ENCODE measurements at regions not wholly inside any gene's neighbourhood (a gene's known extent, or its start where the extent isn't known, plus 50 kb on each side); places are given as distances from the start of the nearest gene placed in this dataset.

GRCh38 chr5:5708367-5708919, 286.0 kb downstream of the ICE1 start:
- Histone ChIP-seq H4K20me1 (ENCODE audit: insufficient read depth, low read length) (no peaks in the 10 kb centered on the region), H3K4me3 (ENCODE audit: low read depth, low read length, poor library complexity, severe bottlenecking) (no peak overlapping the region), H3K79me2 (ENCODE audit: insufficient read depth, low read length) (no peaks in the 10 kb centered on the region), H3K9ac (ENCODE audit: low read length) (no peak overlapping the region), H3K4me2 (ENCODE audit: low read length) (no peak overlapping the region), H3K4me1 (ENCODE audit: insufficient read depth, low read length, severe bottlenecking) (no peaks in the 10 kb centered on the region), H2AFZ (ENCODE audit: low read length) (no peak overlapping the region), H3K9me3 (ENCODE audit: low read length) (no peaks in the 10 kb centered on the region; the same call in 1 of the 2 replicates), H3K36me3 (ENCODE audit: insufficient read depth, low read length) (no peaks in the 10 kb centered on the region), H3K27me3 (ENCODE audit: insufficient read depth, low read length) (no peaks in the 10 kb centered on the region), H3K27ac (ENCODE audit: low read depth, low read length, poor library complexity, severe bottlenecking) (no peak overlapping the region), H3F3A (ENCODE audit: insufficient read depth, low read length) (no peaks in the 10 kb centered on the region), H3K9me2 (ENCODE audit: low read depth, low read length) (no peaks in the 10 kb centered on the region)
- TF ChIP-seq EZH2 (IDR thresholded peaks at IDR 0.05; ENCODE audit: borderline replicate concordance, low read length) (no peak), CTCF (IDR thresholded peaks at IDR 0.05; ENCODE audit: low read length) (no peak)

GRCh38 chr5:5705010-5705409, 282.5 kb downstream of the ICE1 start:
- Histone ChIP-seq H3K4me2 (ENCODE audit: low read length) (no peak overlapping the region), H3K36me3 (ENCODE audit: insufficient read depth, low read length) (no peaks in the 10 kb centered on the region), H3K9me3 (ENCODE audit: low read length) (no peaks in the 10 kb centered on the region; the same call in 1 of the 2 replicates), H3K4me3 (ENCODE audit: low read depth, low read length, poor library complexity, severe bottlenecking) (no peak overlapping the region), H3F3A (ENCODE audit: insufficient read depth, low read length) (no peaks in the 10 kb centered on the region), H3K9me2 (ENCODE audit: low read depth, low read length) (no peaks in the 10 kb centered on the region), H3K4me1 (ENCODE audit: insufficient read depth, low read length, severe bottlenecking) (no peaks in the 10 kb centered on the region), H2AFZ (ENCODE audit: low read length) (no peak overlapping the region), H3K9ac (ENCODE audit: low read length) (no peak overlapping the region), H3K79me2 (ENCODE audit: insufficient read depth, low read length) (no peaks in the 10 kb centered on the region), H3K27me3 (ENCODE audit: insufficient read depth, low read length) (no peaks in the 10 kb centered on the region), H4K20me1 (ENCODE audit: insufficient read depth, low read length) (no peaks in the 10 kb centered on the region), H3K27ac (ENCODE audit: low read depth, low read length, poor library complexity, severe bottlenecking) (no peak overlapping the region)
- no peak for TF ChIP-seq CTCF (IDR thresholded peaks at IDR 0.05; ENCODE audit: low read length)
- no peak for TF ChIP-seq EZH2 (IDR thresholded peaks at IDR 0.05; ENCODE audit: borderline replicate concordance, low read length)

- H3K27me3 ChIP-seq (ENCODE audit: insufficient read depth, low read length) = no peaks in the 10 kb centered on the region
- no peak overlapping the region for H3K4me3 ChIP-seq (ENCODE audit: low read depth, low read length, poor library complexity, severe bottlenecking)
- H3K79me2 ChIP-seq (ENCODE audit: insufficient read depth, low read length) = no peaks in the 10 kb centered on the region
- TF ChIP-seq EZH2 (IDR thresholded peaks at IDR 0.05; ENCODE audit: borderline replicate concordance, low read length) (no peak), CTCF (IDR thresholded peaks at IDR 0.05; ENCODE audit: low read length) (no peak)
- H3K27ac ChIP-seq (ENCODE audit: low read depth, low read length, poor library complexity, severe bottlenecking) = no peak overlapping the region
- no peaks in the 10 kb centered on the region for H3K4me1 ChIP-seq (ENCODE audit: insufficient read depth, low read length, severe bottlenecking)
- no peaks in the 10 kb centered on the region; the same call in 1 of the 2 replicates for H3K9me3 ChIP-seq (ENCODE audit: low read length)
- no peaks in the 10 kb centered on the region for H4K20me1 ChIP-seq (ENCODE audit: insufficient read depth, low read length)
- no peaks in the 10 kb centered on the region for H3F3A ChIP-seq (ENCODE audit: insufficient read depth, low read length)
- H3K36me3 ChIP-seq (ENCODE audit: insufficient read depth, low read length) = no peaks in the 10 kb centered on the region
- H3K4me2 ChIP-seq (ENCODE audit: low read length) = no peak overlapping the region
- no peak overlapping the region for H3K9ac ChIP-seq (ENCODE audit: low read length)
- no peaks in the 10 kb centered on the region for H3K9me2 ChIP-seq (ENCODE audit: low read depth, low read length)
- no peak overlapping the region for H2AFZ ChIP-seq (ENCODE audit: low read length)
These were observed 281.9 kb downstream of the ICE1 start for GRCh38 chr5:5704352-5704751.
